Liver (tissue), 8 donors: ENCODE measurements at regions not wholly inside any gene's neighbourhood (a gene's known extent, or its start where the extent isn't known, plus 50 kb on each side); places are given as distances from the start of the nearest gene placed in this dataset.

Source experiments
- DNase-seq: peaks from one replicate; pipeline ENCODE4 v3.0.0-alpha.2; 2017; ENCODE audit warnings: low spot score
- H3K27ac ChIP-seq, 2 donors: one replicate each; pipeline ENCODE4 v1.7.0; 2013; ENCODE audit warnings: inconsistent platforms in 2 of 2, low read length in 2 of 2, control low read depth in 1 of 2, low read depth in 1 of 2, mild to moderate bottlenecking in 1 of 2
- H3K27me3 ChIP-seq, 4 donors: one replicate each; pipeline versions ENCODE4 v1.6.1 to v1.7.0; 2013; ENCODE audit warnings: low read length in 3 of 4, inconsistent platforms in 1 of 4, mild to moderate bottlenecking in 1 of 4, moderate library complexity in 1 of 4; ENCODE audit not compliant: control insufficient read depth in 4 of 4, insufficient read depth in 4 of 4
- H3K36me3 ChIP-seq, 4 donors: one replicate each; pipeline versions ENCODE4 v1.6.1 to v1.7.0; 2013; ENCODE audit warnings: low read length in 3 of 4, mild to moderate bottlenecking in 3 of 4, low read depth in 1 of 4, moderate library complexity in 1 of 4; ENCODE audit not compliant: control insufficient read depth in 4 of 4, insufficient read depth in 3 of 4
- H3K4me1 ChIP-seq, 4 donors: one replicate each; pipeline versions ENCODE4 v1.6.1 to v1.7.0; 2013; ENCODE audit warnings: low read length in 3 of 4, mild to moderate bottlenecking in 3 of 4, moderate library complexity in 1 of 4; ENCODE audit not compliant: control insufficient read depth in 4 of 4, insufficient read depth in 4 of 4
- H3K4me3 ChIP-seq, 3 donors: one replicate each; pipeline versions ENCODE4 v1.6.1 to v1.7.0; 2013; ENCODE audit warnings: low read length in 3 of 3, control low read depth in 1 of 3, low read depth in 1 of 3, mild to moderate bottlenecking in 1 of 3
- H3K9ac ChIP-seq, 2 donors: one replicate each; pipeline ENCODE4 v1.7.0; 2013; ENCODE audit warnings: low read length in 2 of 2, mild to moderate bottlenecking in 2 of 2, moderate library complexity in 2 of 2, control low read depth in 1 of 2, low read depth in 1 of 2
- H3K9me3 ChIP-seq, 4 donors: one replicate each; pipeline versions ENCODE4 v1.6.1 to v1.7.0; 2013; ENCODE audit warnings: low read length in 3 of 4; ENCODE audit not compliant: control insufficient read depth in 4 of 4
- CTCF ChIP-seq: fragments of 150-350 bp; IDR thresholded peaks from 2 replicates; pipeline ENCODE4 v1.5.1; 2017; ENCODE audit warnings: improper control_type of control experiment, low read depth, low read length; ENCODE audit not compliant: missing input control
- EGR1 ChIP-seq, 2 donors: IDR thresholded peaks; 2 replicates each; pipeline ENCODE4 v1.6.1; 2016 to 2018; ENCODE audit warnings: antibody characterized with exemption in 2 of 2, low read depth in 2 of 2
- FOXA2 ChIP-seq: IDR thresholded peaks from 2 replicates; pipeline ENCODE4 v1.6.1; 2016; ENCODE audit warnings: antibody characterized with exemption
- GABPA ChIP-seq, 2 donors: IDR thresholded peaks in 1 of 2; conservative IDR thresholded peaks in 1 of 2; 2 replicates each; pipeline ENCODE4 v1.6.1; 2016; ENCODE audit warnings: antibody characterized with exemption in 2 of 2, mild to moderate bottlenecking in 1 of 2, moderate library complexity in 1 of 2
- HNF4A ChIP-seq, 2 donors: conservative IDR thresholded peaks; 2 replicates each; pipeline ENCODE4 v1.6.1; 2016; ENCODE audit warnings: antibody characterized with exemption in 2 of 2, mild to moderate bottlenecking in 2 of 2
- HNF4G ChIP-seq: IDR thresholded peaks from 2 replicates; pipeline ENCODE4 v1.6.1; 2016; ENCODE audit warnings: antibody characterized with exemption
- JUND ChIP-seq, 2 donors: IDR thresholded peaks; 2 replicates each; pipeline ENCODE4 v1.6.1; 2016; ENCODE audit warnings: antibody characterized with exemption in 2 of 2
- MAX ChIP-seq: IDR thresholded peaks from 2 replicates; pipeline ENCODE4 v1.6.1; 2016; ENCODE audit warnings: antibody characterized with exemption
- NR2F2 ChIP-seq: IDR thresholded peaks from 2 replicates; pipeline ENCODE4 v1.6.1; 2016; ENCODE audit warnings: antibody characterized with exemption
- RAD21 ChIP-seq, 2 donors: IDR thresholded peaks; 2 replicates each; pipeline ENCODE4 v1.6.1; 2016; ENCODE audit warnings: antibody characterized with exemption in 2 of 2, mild to moderate bottlenecking in 2 of 2
- REST ChIP-seq: IDR thresholded peaks from 2 replicates; pipeline ENCODE4 v1.6.1; 2016; ENCODE audit warnings: antibody characterized with exemption, mild to moderate bottlenecking
- RXRA ChIP-seq, 2 donors: IDR thresholded peaks; 2 replicates each; pipeline ENCODE4 v1.6.1; 2017 to 2018; ENCODE audit warnings: antibody characterized with exemption in 2 of 2, mild to moderate bottlenecking in 1 of 2
- SP1 ChIP-seq: IDR thresholded peaks from 2 replicates; pipeline ENCODE4 v1.6.1; 2018; ENCODE audit warnings: antibody characterized with exemption, mild to moderate bottlenecking
- TAF1 ChIP-seq: conservative IDR thresholded peaks from 2 replicates; pipeline ENCODE4 v1.6.1; 2016; ENCODE audit warnings: antibody characterized with exemption, mild to moderate bottlenecking
- YY1 ChIP-seq: IDR thresholded peaks from 2 replicates; pipeline ENCODE4 v1.6.1; 2016; ENCODE audit warnings: antibody characterized with exemption, mild to moderate bottlenecking
- ZBTB33 ChIP-seq: IDR thresholded peaks from 2 replicates; pipeline ENCODE4 v1.6.1; 2016; ENCODE audit warnings: antibody characterized with exemption
- WGBS: extraction: QIAGEN DNeasy Blood & Tissue Kit; methylation state at CpG from one replicate; pipeline ENCODE4 v1.1.7; 2013; 5-methylcytosine and 5-hydroxymethylcytosine counted together
- donor health status: healthy.
- donor health status: healthy.
- donor health status: healthy.
- donor health status: healthy.
- donor health status: healthy.

GRCh38 chr16:5444189-5444588 is 346.6 kb upstream of the EEF2KMT start:
- Histone ChIP-seq H3K27me3 (peaks cover 0 to 3% (median 1%) of the 10 kb centered on the region in 4 donors), H3K4me1 (no peaks in the 10 kb centered on the region), H3K27ac (no peak overlapping the region), H3K36me3 (no peaks in the 10 kb centered on the region), H3K4me3 (no peak overlapping the region), H3K9ac (no peak overlapping the region), H3K9me3 (no peaks in the 10 kb centered on the region)
- DNase-seq = no peak
- no peak for TF ChIP-seq REST
- no peak for TF ChIP-seq EGR1 (IDR thresholded peaks at IDR 0.05; ENCODE audit: low read depth in 2 of 2)
- no peak for TF ChIP-seq TAF1
- no peak for TF ChIP-seq GABPA (IDR thresholded peaks at IDR 0.05 in 1 of 2, conservative IDR thresholded peaks at IDR 0.05 in 1 of 2)
- no peak for TF ChIP-seq RXRA (IDR thresholded peaks at IDR 0.05)
- no peak for TF ChIP-seq CTCF
- TF ChIP-seq MAX = no peak
- TF ChIP-seq YY1 = no peak
- TF ChIP-seq JUND (IDR thresholded peaks at IDR 0.05) = no peak
- TF ChIP-seq HNF4A (conservative IDR thresholded peaks at IDR 0.05) = no peak
- no peak for TF ChIP-seq SP1
- TF ChIP-seq RAD21 (IDR thresholded peaks at IDR 0.05) = no peak
- TF ChIP-seq HNF4G = no peak
- 83% methylated on average over 7 of the region's 7 CpGs for WGBS

- no peaks in the 10 kb centered on the region for H3K9me3 ChIP-seq
- no peaks in the 10 kb centered on the region for H3K36me3 ChIP-seq
- H3K27me3 ChIP-seq = peaks cover 0 to 3% (median 1%) of the 10 kb centered on the region in 4 donors
- WGBS = 64% methylated on average over 3 of the region's 3 CpGs
- TF ChIP-seq SP1 (no peak), RAD21 (IDR thresholded peaks at IDR 0.05) (no peak), FOXA2 (no peak), YY1 (no peak), RXRA (IDR thresholded peaks at IDR 0.05) (no peak), CTCF (no peak), NR2F2 (no peak), EGR1 (IDR thresholded peaks at IDR 0.05; ENCODE audit: low read depth in 2 of 2) (no peak), TAF1 (no peak), ZBTB33 (no peak), MAX (no peak)
- no peak overlapping the region for H3K4me3 ChIP-seq
- DNase-seq = no peak
- no peaks in the 10 kb centered on the region for H3K4me1 ChIP-seq
- H3K27ac ChIP-seq = no peak overlapping the region
- no peak overlapping the region for H3K9ac ChIP-seq
These were observed 345.4 kb upstream of the EEF2KMT start for GRCh38 chr16:5442986-5443385.
